Medulla oblongata (tissue), 1 donor: ENCODE measurements at regions not wholly inside any gene's neighbourhood (a gene's known extent, or its start where the extent isn't known, plus 50 kb on each side); places are given as distances from the start of the nearest gene placed in this dataset.
"Not testable (repeated sequence)": the region's sequence is repeated elsewhere in the genome, so short reads cannot be mapped to it uniquely, and the experiment has no call there.

ENCODE experiments used
- DNase-seq: peaks from one replicate; pipeline ENCODE4 v3.0.0-alpha.2; 2015; ENCODE audit errors: extremely low spot score

- DNase-seq = not testable (repeated sequence)
These were observed 864.5 kb downstream of the TTLL7 start for GRCh38 chr1:83134322-83135014.

- DNase-seq = no peak
These were observed 867.3 kb downstream of the TTLL7 start for GRCh38 chr1:83131692-83131955.

GRCh38 chr1:83130886-83131691 lies 867.8 kb downstream of the TTLL7 start:
- no peak for DNase-seq

GRCh38 chr1:83129107-83129506 lies 869.8 kb downstream of the TTLL7 start:
- DNase-seq = no peak

- no peak for DNase-seq
These were observed 873.5 kb downstream of the TTLL7 start for GRCh38 chr1:83125456-83125855.

- no peak for DNase-seq
These were observed 875.9 kb downstream of the TTLL7 start for GRCh38 chr1:83123019-83123418.

- no peak for DNase-seq
These were observed 880.5 kb downstream of the TTLL7 start for GRCh38 chr1:83118472-83118871.

GRCh38 chr1:83117030-83117429 lies 881.9 kb downstream of the TTLL7 start:
- not testable (repeated sequence) for DNase-seq

GRCh38 chr1:83115785-83116184 lies 883.1 kb downstream of the TTLL7 start:
- DNase-seq = no peak

GRCh38 chr1:83114136-83114834 lies 884.6 kb downstream of the TTLL7 start:
- no peak for DNase-seq

- no peak for DNase-seq
These were observed 885.3 kb downstream of the TTLL7 start for GRCh38 chr1:83113652-83114051.

- no peak for DNase-seq
These were observed 886.6 kb downstream of the TTLL7 start for GRCh38 chr1:83112248-83112885.

GRCh38 chr1:83110156-83110555 lies 888.8 kb downstream of the TTLL7 start:
- no peak for DNase-seq

- DNase-seq = no peak
These were observed 889.2 kb downstream of the TTLL7 start for GRCh38 chr1:83109692-83110091.

GRCh38 chr1:83104558-83104957 lies 894.4 kb downstream of the TTLL7 start:
- no peak for DNase-seq

GRCh38 chr1:83103341-83103740 lies 895.6 kb downstream of the TTLL7 start:
- DNase-seq = no peak

- no peak for DNase-seq
These were observed 896.3 kb downstream of the TTLL7 start for GRCh38 chr1:83102630-83103071.

- no peak for DNase-seq
These were observed 897.5 kb downstream of the TTLL7 start for GRCh38 chr1:83101406-83101805.

GRCh38 chr1:83100133-83100532 lies 898.8 kb downstream of the TTLL7 start:
- DNase-seq = no peak

GRCh38 chr1:83098791-83099190 lies 900.1 kb downstream of the TTLL7 start:
- no peak for DNase-seq

GRCh38 chr1:83098131-83098530 lies 900.8 kb downstream of the TTLL7 start:
- no peak for DNase-seq

GRCh38 chr1:83097715-83098114 lies 901.2 kb downstream of the TTLL7 start:
- no peak for DNase-seq
